CD4-positive, alpha-beta T cell (primary cell): ENCODE measurements at regions not wholly inside any gene's neighbourhood (a gene's known extent, or its start where the extent isn't known, plus 50 kb on each side); places are given as distances from the start of the nearest gene placed in this dataset.

ENCODE experiments used
- ATAC-seq: fragments of 200-7000 bp; cut with Tn5 transposase; one replicate; pipeline ENCODE4 v1.10.0; 2022; ENCODE audit warnings: mild to moderate bottlenecking; ENCODE audit not compliant: poor library complexity
- CTCF ChIA-PET: fragments of 350-600 bp; sonication (Branson Sonifier 250); formaldehyde crosslinking; loops from one replicate; lab custom pipeline; 2021; ENCODE audit warnings: antibody characterized with exemption, inconsistent platforms; lab: Charles Lee
- POLR2A ChIA-PET: fragments of 350-600 bp; sonication (Branson Sonifier 250); formaldehyde crosslinking; loops from one replicate; lab custom pipeline; 2021; ENCODE audit warnings: antibody characterized with exemption, inconsistent platforms; lab: Charles Lee
- DNase-seq, 14 experiments: peaks; one replicate each; pipeline ENCODE4 v3.0.0-alpha.2; 2013 to 2020; ENCODE audit warnings: mixed read lengths in 2 of 14
- H3K27ac ChIP-seq, 2 donors: one replicate each; pipeline versions ENCODE4 v1.5.1 to v1.7.0; 2013; ENCODE audit warnings: low read length in 2 of 2, low read depth in 1 of 2, mild to moderate bottlenecking in 1 of 2
- H3K27me3 ChIP-seq, 2 experiments: 1 replicate in 1 of 2; 2 replicates in 1 of 2; pipeline versions ENCODE4 v1.6.1 to v1.7.0; 2013; ENCODE audit warnings: low read length in 2 of 2, control low read depth in 1 of 2, mild to moderate bottlenecking in 1 of 2, moderate library complexity in 1 of 2; ENCODE audit not compliant: insufficient read depth in 2 of 2, control insufficient read depth in 1 of 2
- H3K36me3 ChIP-seq: one replicate; pipeline ENCODE4 v1.6.1; 2013; ENCODE audit warnings: low read length, control low read depth; ENCODE audit not compliant: insufficient read depth
- H3K4me1 ChIP-seq: one replicate; pipeline ENCODE4 v1.6.1; 2013; ENCODE audit warnings: low read length, control low read depth; ENCODE audit not compliant: insufficient read depth
- H3K4me3 ChIP-seq: one replicate; pipeline ENCODE4 v1.5.1; 2013; ENCODE audit warnings: mild to moderate bottlenecking, low read length, moderate library complexity
- H3K9me3 ChIP-seq, 2 experiments: 1 replicate in 1 of 2; 2 replicates in 1 of 2; pipeline versions ENCODE4 v1.6.1 to v1.7.0; 2013; ENCODE audit warnings: low read length in 2 of 2, mild to moderate bottlenecking in 2 of 2, control low read depth in 1 of 2, moderate library complexity in 1 of 2; ENCODE audit not compliant: control insufficient read depth in 1 of 2, insufficient read depth in 1 of 2
- H3K27ac Mint-ChIP-seq: one replicate; pipeline ENCODE4 v1.8.0; 2020; ENCODE audit warnings: mixed read lengths
- H3K27me3 Mint-ChIP-seq: one replicate; pipeline ENCODE4 v1.8.0; 2021; ENCODE audit warnings: mixed read lengths
- H3K36me3 Mint-ChIP-seq: one replicate; pipeline ENCODE4 v1.8.0; 2021; ENCODE audit warnings: low read depth, mixed read lengths
- H3K4me1 Mint-ChIP-seq: one replicate; pipeline ENCODE4 v1.8.0; 2021; ENCODE audit warnings: low read depth, mixed read lengths
- H3K4me3 Mint-ChIP-seq: one replicate; pipeline ENCODE4 v1.8.0; 2020; ENCODE audit warnings: mild to moderate bottlenecking, mixed read lengths
- H3K9me3 Mint-ChIP-seq: one replicate; pipeline ENCODE4 v1.8.0; 2020; ENCODE audit warnings: mixed read lengths
- CTCF ChIP-seq: fragments of 200-600 bp; IDR thresholded peaks from one replicate; pipeline ENCODE4 v1.8.0; 2022; ENCODE audit warnings: antibody characterized with exemption, mild to moderate bottlenecking
- intact Hi-C, 2 experiments: fragments of 100-400 bp; cut with DNase I in 1 of 2; cut with micrococcal nuclease in 1 of 2; formaldehyde crosslinking; loops; one replicate each; pipeline versions ENCODE4 v1.15.1 to v1.9.0; 2023 to 2025; cut with DNase I, micrococcal nuclease

DNA sequence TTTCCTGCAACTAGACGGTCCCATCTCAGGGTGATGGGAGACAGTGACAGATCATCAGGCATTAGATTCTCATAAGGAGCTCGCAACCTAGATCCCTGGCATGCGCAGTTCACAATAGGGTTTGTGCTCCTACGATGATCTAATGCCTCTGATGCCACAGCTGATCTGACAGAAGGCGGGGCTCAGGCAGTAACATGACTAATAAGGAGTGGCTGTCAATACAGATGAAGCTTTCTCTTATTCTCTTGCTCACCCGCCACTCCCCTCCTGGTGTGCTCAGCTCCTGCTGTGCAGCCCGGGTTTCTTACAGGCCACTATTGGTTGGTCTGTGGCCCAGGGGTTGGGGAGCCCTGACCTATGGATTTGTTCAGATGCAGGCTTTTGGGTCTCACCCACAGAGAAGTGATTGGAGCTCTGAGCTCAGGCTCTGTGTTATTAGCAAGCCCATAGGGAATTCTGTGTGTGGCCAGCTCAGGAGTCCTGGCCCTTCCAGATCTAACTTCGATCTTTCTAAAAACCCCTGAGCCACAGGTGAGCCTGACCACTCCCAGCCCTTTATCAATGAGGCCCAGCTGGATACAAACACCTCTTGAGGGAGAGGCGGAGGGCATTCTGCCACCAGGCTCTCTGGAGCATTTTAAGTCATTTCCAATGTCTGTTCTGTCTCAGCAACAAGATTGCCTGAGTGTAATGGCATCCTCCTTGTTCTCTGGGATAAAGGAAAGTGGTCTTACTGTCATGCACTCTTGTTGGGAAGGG, 351.8 kb downstream of the BUD13 start:
- Histone ChIP-seq H3K4me1 (no peaks in the 10 kb centered on the region), H3K9me3 (peaks cover 0 to 14% of the 10 kb centered on the region in 2 experiments), H3K27ac (no peak overlapping the region), H3K27me3 (no peaks in the 10 kb centered on the region), H3K4me3 (no peak overlapping the region), H3K36me3 (no peaks in the 10 kb centered on the region)
- peaks cover 26% of the 10 kb centered on the region for H3K27me3 Mint-ChIP-seq
- DNase-seq: no peak
- no peak for ATAC-seq
- intact Hi-C loops: no loop called here
- ChIA-PET CTCF (no interaction called here), POLR2A (no interaction called here)
- H3K9me3 Mint-ChIP-seq: no peaks in the 10 kb centered on the region
- H3K36me3 Mint-ChIP-seq: no peaks in the 10 kb centered on the region
- H3K4me3 Mint-ChIP-seq: no peak overlapping the region
- no peaks in the 10 kb centered on the region for H3K4me1 Mint-ChIP-seq
- TF ChIP-seq CTCF: no peak
- H3K27ac Mint-ChIP-seq: no peak overlapping the region

- ATAC-seq (no peak), DNase-seq (no peak)
- Histone ChIP-seq H3K4me3 (no peak overlapping the region), H3K4me1 (no peaks in the 10 kb centered on the region), H3K9me3 (peaks cover 0 to 14% of the 10 kb centered on the region in 2 experiments), H3K27me3 (no peaks in the 10 kb centered on the region), H3K36me3 (no peaks in the 10 kb centered on the region), H3K27ac (no peak overlapping the region)
- Mint-ChIP-seq H3K4me1 (no peaks in the 10 kb centered on the region), H3K36me3 (no peaks in the 10 kb centered on the region), H3K9me3 (no peaks in the 10 kb centered on the region), H3K27me3 (peaks cover 26% of the 10 kb centered on the region), H3K27ac (no peak overlapping the region), H3K4me3 (no peak overlapping the region)
- POLR2A ChIA-PET: no interaction called here
- CTCF ChIA-PET: no interaction called here
- no peak for TF ChIP-seq CTCF
- intact Hi-C loops: no loop called here
Measured at GRCh38 chr11:116420030-116420429, 352.8 kb downstream of the BUD13 start.

GRCh38 chr11:116418388-116419041, 354.3 kb downstream of the BUD13 start:
- H3K4me3 Mint-ChIP-seq: no peak overlapping the region
- H3K27me3 ChIP-seq: no peaks in the 10 kb centered on the region
- H3K27ac ChIP-seq: no peak overlapping the region
- no peaks in the 10 kb centered on the region for H3K4me1 Mint-ChIP-seq
- CTCF ChIA-PET: interaction anchor here (1.1 kb wide), 1 partner anchor 9 kb away, joined by 3 read pairs; no protein-coding TSS in a partner anchor
- POLR2A ChIA-PET: no interaction called here
- intact Hi-C loops: no loop called here
- H3K4me3 ChIP-seq: no peak overlapping the region
- TF ChIP-seq CTCF: no peak
- no peaks in the 10 kb centered on the region for H3K9me3 Mint-ChIP-seq
- H3K9me3 ChIP-seq: peaks cover 0 to 6% of the 10 kb centered on the region in 2 experiments
- ATAC-seq: no peak
- no peaks in the 10 kb centered on the region for H3K4me1 ChIP-seq
- no peak overlapping the region for H3K27ac Mint-ChIP-seq
- no peak for DNase-seq
- H3K36me3 Mint-ChIP-seq: no peaks in the 10 kb centered on the region
- H3K36me3 ChIP-seq: no peaks in the 10 kb centered on the region
- H3K27me3 Mint-ChIP-seq: peaks cover 23% of the 10 kb centered on the region
